ENCODE measurements at regions not wholly inside any gene's neighbourhood (a gene's known extent, or its start where the extent isn't known, plus 50 kb on each side); places are given as distances from the start of the nearest gene placed in this dataset.
"Not testable (repeated sequence)": the region's sequence is repeated elsewhere in the genome, so short reads cannot be mapped to it uniquely, and the experiment has no call there.

- no peaks in the 10 kb centered on the region for H3K36me3 ChIP-seq
- H3K9me3 ChIP-seq, result peaks cover 0 to 31% (median 0%) of the 10 kb centered on the region in 8 donors
- TF ChIP-seq POLR2AphosphoS5 (IDR thresholded peaks at IDR 0.05), result no peak
- no peak for TF ChIP-seq CTCF (IDR thresholded peaks at IDR 0.05 in 8 of 11, conservative IDR thresholded peaks at IDR 0.05 in 3 of 11)
- TF ChIP-seq POLR2A (IDR thresholded peaks at IDR 0.05), result no peak
- no peak for DNase-seq
- H3K27me3 ChIP-seq (replicated peaks in 1 of 7), result no peaks in the 10 kb centered on the region
- WGBS, 5 donors, result 64 to 76% (median 72%) methylated on average over 2 of the region's 2 CpGs
- no peak overlapping the region for H3K4me3 ChIP-seq
- H3K4me1 ChIP-seq, result no peaks in the 10 kb centered on the region
- H3K27ac ChIP-seq, result no peak overlapping the region
- intact Hi-C loops (cut with DNase I; ENCODE audit: low total_unique reads), result no loop called here
These were observed 1086.6 kb downstream of the UQCRFS1 start for GRCh38 chr19:28126135-28126898.

GRCh38 chr19:28122734-28123133 lies 1090.2 kb downstream of the UQCRFS1 start:
- WGBS, 5 donors, result 83 to 89% (median 87%) methylated on average over 5 of the region's 5 CpGs
- H3K27ac ChIP-seq, result no peak overlapping the region
- no peak for DNase-seq
- peaks cover 0 to 42% (median 0%) of the 10 kb centered on the region in 8 donors for H3K9me3 ChIP-seq
- TF ChIP-seq POLR2A (IDR thresholded peaks at IDR 0.05), result no peak
- TF ChIP-seq CTCF (IDR thresholded peaks at IDR 0.05 in 8 of 11, conservative IDR thresholded peaks at IDR 0.05 in 3 of 11), result no peak
- TF ChIP-seq POLR2AphosphoS5 (IDR thresholded peaks at IDR 0.05), result no peak
- intact Hi-C loops (cut with DNase I; ENCODE audit: low total_unique reads), result no loop called here
- H3K4me1 ChIP-seq, result no peaks in the 10 kb centered on the region
- no peak overlapping the region for H3K4me3 ChIP-seq
- no peaks in the 10 kb centered on the region for H3K27me3 ChIP-seq (replicated peaks in 1 of 7)
- no peaks in the 10 kb centered on the region for H3K36me3 ChIP-seq

GRCh38 chr19:28118235-28118634 lies 1094.7 kb downstream of the UQCRFS1 start:
- Histone ChIP-seq H3K36me3 (no peaks in the 10 kb centered on the region), H3K9me3 (peaks cover 0 to 41% (median 0%) of the 10 kb centered on the region in 8 donors), H3K4me3 (no peak overlapping the region), H3K4me1 (no peaks in the 10 kb centered on the region), H3K27me3 (replicated peaks in 1 of 7) (no peaks in the 10 kb centered on the region), H3K27ac (no peak overlapping the region)
- TF ChIP-seq POLR2AphosphoS5 (IDR thresholded peaks at IDR 0.05) (no peak), POLR2A (IDR thresholded peaks at IDR 0.05) (no peak), CTCF (IDR thresholded peaks at IDR 0.05 in 8 of 11, conservative IDR thresholded peaks at IDR 0.05 in 3 of 11) (no peak)
- DNase-seq, result no peak
- intact Hi-C loops (cut with DNase I; ENCODE audit: low total_unique reads), result no loop called here
- 60 to 71% (median 64%) methylated on average over 5 of the region's 5 CpGs for WGBS, 5 donors

GRCh38 chr19:28117143-28117542 lies 1095.8 kb downstream of the UQCRFS1 start:
- Histone ChIP-seq H3K4me1 (no peaks in the 10 kb centered on the region), H3K27me3 (replicated peaks in 1 of 7) (no peaks in the 10 kb centered on the region), H3K9me3 (peaks cover 0 to 47% (median 3%) of the 10 kb centered on the region in 8 donors), H3K36me3 (no peaks in the 10 kb centered on the region), H3K27ac (no peak overlapping the region), H3K4me3 (no peak overlapping the region)
- no peak for DNase-seq
- no peak for TF ChIP-seq POLR2A (IDR thresholded peaks at IDR 0.05)
- TF ChIP-seq POLR2AphosphoS5 (IDR thresholded peaks at IDR 0.05), result no peak
- no peak for TF ChIP-seq CTCF (IDR thresholded peaks at IDR 0.05 in 8 of 11, conservative IDR thresholded peaks at IDR 0.05 in 3 of 11)
- intact Hi-C loops (cut with DNase I; ENCODE audit: low total_unique reads), result no loop called here

GRCh38 chr19:28116379-28116778 lies 1096.6 kb downstream of the UQCRFS1 start:
- WGBS, 5 donors, result 90 to 94% (median 90%) methylated on average over 4 of the region's 4 CpGs

More at GRCh38 chr19:28116379-28116778, 1096.6 kb downstream of the UQCRFS1 start:
- peaks cover 0 to 54% (median 5%) of the 10 kb centered on the region in 8 donors for H3K9me3 ChIP-seq
- H3K4me1 ChIP-seq; H3K4me3 ChIP-seq; H3K27ac ChIP-seq; H3K27me3 ChIP-seq (replicated peaks in 1 of 7); intact Hi-C loops (cut with DNase I; ENCODE audit: low total_unique reads); H3K36me3 ChIP-seq; DNase-seq: not testable (repeated sequence)

All from spleen (tissue), 11 donors.